GM18511 (cell line): ENCODE measurements at regions not wholly inside any gene's neighbourhood (a gene's known extent, or its start where the extent isn't known, plus 50 kb on each side); places are given as distances from the start of the nearest gene placed in this dataset.

Source experiments
- ATAC-seq: cut with Tn5 transposase; IDR thresholded peaks from one replicate; pipeline ENCODE4 v1.9.1; 2021; ENCODE audit warnings: mild to moderate bottlenecking, moderate library complexity; ENCODE audit not compliant: unreplicated experiment

DNA sequence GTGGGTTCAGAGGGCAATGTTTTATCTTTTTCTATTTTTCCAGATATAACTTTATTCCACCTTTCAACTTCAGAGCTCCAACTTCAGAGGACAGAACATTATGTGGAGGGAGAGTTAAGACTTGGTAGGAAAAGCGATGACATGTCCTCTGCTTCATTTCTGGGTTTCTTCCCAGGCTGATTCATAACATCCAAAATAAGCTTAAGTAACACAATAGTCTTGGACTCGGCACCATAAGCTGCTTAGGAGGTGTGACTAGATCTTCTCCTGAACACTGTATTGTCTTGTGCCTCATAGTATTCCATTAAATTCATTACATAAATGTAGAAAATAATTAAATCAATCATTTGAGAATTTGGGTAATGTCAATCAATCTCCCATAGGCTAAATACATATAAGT lies 95.5 kb upstream of the PDE3A start:
- ATAC-seq: no peak

DNA sequence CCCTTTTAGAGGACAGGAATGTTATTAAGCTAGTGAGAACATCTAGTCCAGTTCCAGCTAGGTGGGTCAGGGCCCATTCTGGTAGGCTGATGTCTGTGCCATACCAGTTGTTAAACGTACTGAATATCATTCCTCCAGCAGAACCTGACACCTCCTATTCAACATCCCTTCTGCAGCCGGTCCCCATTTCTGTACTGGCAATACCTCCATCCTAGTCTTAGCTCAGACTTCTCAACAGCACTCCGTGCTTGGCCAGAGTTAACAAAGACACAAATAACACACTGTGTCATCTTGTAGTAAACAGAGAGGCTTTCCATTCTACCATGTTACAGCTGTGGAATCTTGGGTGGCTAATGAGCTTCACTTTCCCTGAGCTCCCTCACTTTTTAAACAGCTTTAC lies 94.3 kb upstream of the PDE3A start:
- no peak for ATAC-seq

GRCh38 chr12:20278276-20278675 lies 90.1 kb upstream of the PDE3A start:
- ATAC-seq: no peak

- ATAC-seq: no peak
These were observed 87.8 kb upstream of the PDE3A start for GRCh38 chr12:20280515-20280914.

DNA sequence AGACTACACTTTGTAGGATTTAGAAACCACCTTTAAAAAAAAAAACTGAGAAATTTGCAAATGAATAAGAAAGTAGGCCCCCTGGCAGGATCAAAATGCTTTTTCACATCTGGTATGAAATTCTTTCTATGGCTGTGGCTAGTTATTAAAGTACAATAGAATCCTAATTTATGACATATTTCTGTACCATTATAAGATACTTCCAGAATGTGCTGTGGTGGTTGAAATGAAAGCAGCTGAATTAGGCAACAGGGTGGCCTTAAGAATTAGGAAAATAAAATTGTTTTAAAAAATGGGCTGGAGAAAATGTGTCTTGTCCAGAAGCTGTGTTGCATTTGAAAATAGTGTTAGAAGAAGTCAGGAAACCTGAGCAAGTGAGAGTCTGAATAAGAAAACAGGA lies 85.9 kb upstream of the PDE3A start:
- no peak for ATAC-seq

DNA sequence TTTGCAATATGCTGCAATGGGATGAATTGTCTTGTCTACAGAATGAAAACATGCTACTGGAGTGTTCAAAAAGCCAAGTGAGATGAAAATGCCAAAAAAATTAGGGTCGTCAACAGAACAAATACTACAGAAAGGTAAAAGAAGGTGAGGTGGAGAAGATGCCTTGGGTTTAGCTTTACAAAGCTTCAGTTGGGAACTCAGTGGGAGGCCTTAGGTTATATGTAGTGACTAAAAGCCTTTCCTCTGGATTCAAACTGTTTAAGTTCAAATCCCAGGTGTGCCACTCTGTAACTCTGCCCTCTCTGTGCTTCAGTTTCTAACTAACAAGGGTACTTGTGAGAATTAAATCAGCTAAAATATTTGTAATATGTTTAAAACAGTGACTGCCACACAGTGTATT lies 84.9 kb upstream of the PDE3A start:
- ATAC-seq: no peak

- ATAC-seq: no peak
These were observed 78.8 kb upstream of the PDE3A start for GRCh38 chr12:20289520-20289919.

GRCh38 chr12:20300457-20300856 lies 67.9 kb upstream of the PDE3A start:
- no peak for ATAC-seq

GRCh38 chr12:20305470-20305869 lies 62.9 kb upstream of the PDE3A start:
- no peak for ATAC-seq

DNA sequence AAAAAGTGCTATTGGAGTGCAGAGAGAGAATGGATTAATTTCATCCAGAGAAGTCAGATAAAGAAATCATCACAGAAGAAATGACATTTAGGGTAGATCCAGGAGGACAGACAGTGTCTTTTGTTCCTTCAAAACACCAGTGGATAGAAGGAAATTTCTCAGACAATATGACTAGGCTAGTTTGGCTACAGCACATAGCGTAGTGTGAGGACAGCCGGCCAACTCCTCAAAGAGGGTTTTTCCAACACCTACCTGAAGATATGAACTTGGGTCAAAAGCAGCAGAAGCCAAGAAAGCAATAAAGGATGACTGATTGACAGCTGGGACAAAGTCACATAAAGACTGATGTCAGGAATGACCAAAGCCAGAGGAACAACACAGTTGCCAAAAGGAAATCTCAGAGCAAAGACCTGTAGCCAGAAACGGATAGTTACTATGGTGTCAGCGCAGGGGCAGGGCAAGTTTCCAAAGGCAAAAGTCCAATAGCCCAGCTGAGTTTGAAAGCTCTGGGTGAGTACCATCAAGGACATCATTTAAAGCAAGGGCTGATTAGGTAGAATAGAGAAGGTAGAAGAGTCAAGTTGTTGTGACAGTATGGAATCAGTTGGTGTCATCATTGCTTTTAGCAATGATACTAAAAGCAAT lies 58.7 kb upstream of the PDE3A start:
- no peak for ATAC-seq

- ATAC-seq: no peak
These were observed 54.0 kb upstream of the PDE3A start for GRCh38 chr12:20314328-20314727.

DNA sequence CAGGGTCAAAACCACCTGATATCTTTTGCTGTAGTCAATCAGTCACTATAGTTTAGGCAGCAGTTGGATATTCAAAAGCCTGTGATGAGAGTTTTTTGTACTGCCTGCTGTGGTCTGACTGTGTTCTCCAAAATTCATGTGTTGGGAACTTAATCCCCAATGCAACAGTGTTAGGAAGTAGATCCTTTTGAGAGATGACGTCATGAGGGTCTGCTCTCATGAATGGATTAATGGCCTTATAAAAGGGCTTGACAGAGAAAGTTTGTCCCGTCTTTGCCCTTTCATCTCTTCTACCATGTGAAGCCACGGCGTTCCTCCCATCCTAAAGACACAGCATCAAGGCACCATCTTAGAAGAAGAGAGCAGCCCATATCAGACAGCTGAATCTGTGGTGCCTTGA lies 50.8 kb upstream of the PDE3A start:
- no peak for ATAC-seq
